NCI-H1092 treated with DMSO at 0.1 percent for 48 hours (cell line): ENCODE measurements at regions not wholly inside any gene's neighbourhood (a gene's known extent, or its start where the extent isn't known, plus 50 kb on each side); places are given as distances from the start of the nearest gene placed in this dataset.

ENCODE experiments used
- DNase-seq: peaks from one replicate; lab custom pipeline; 2025; lab: John Stamatoyannopoulos, UW

GRCh38 chr2:7931808-7932207 lies 750.0 kb upstream of the ID2 start:
- no peak for DNase-seq

- no peak for DNase-seq
Measured at GRCh38 chr2:7933672-7934071, 748.2 kb upstream of the ID2 start.

GRCh38 chr2:7934476-7934875 lies 747.4 kb upstream of the ID2 start:
- no peak for DNase-seq

GRCh38 chr2:7937082-7937481 lies 744.8 kb upstream of the ID2 start:
- DNase-seq, result no peak

GRCh38 chr2:7940723-7941122 lies 741.1 kb upstream of the ID2 start:
- DNase-seq, result no peak

- DNase-seq, result no peak
Measured at GRCh38 chr2:7943446-7943845, 738.4 kb upstream of the ID2 start.

GRCh38 chr2:7945026-7945425 lies 736.8 kb upstream of the ID2 start:
- no peak for DNase-seq

GRCh38 chr2:7950035-7950612 lies 731.7 kb upstream of the ID2 start:
- no peak for DNase-seq

- no peak for DNase-seq
Measured at GRCh38 chr2:7951001-7951400, 730.9 kb upstream of the ID2 start.

GRCh38 chr2:7951490-7951889 lies 730.4 kb upstream of the ID2 start:
- no peak for DNase-seq

GRCh38 chr2:7952046-7952745 lies 729.7 kb upstream of the ID2 start:
- no peak for DNase-seq

GRCh38 chr2:7953195-7953594 lies 728.7 kb upstream of the ID2 start:
- peak; percentile 18 for DNase-seq

GRCh38 chr2:7954234-7954633 lies 727.6 kb upstream of the ID2 start:
- DNase-seq, result no peak

GRCh38 chr2:7956126-7956689 lies 725.6 kb upstream of the ID2 start:
- no peak for DNase-seq

- no peak for DNase-seq
Measured at GRCh38 chr2:7961550-7961949, 720.3 kb upstream of the ID2 start.

- no peak for DNase-seq
Measured at GRCh38 chr2:7962161-7962560, 719.7 kb upstream of the ID2 start.

GRCh38 chr2:7963787-7964186 lies 718.1 kb upstream of the ID2 start:
- DNase-seq, result no peak

GRCh38 chr2:7966032-7966431 lies 715.8 kb upstream of the ID2 start:
- DNase-seq, result no peak

GRCh38 chr2:7967707-7968405 lies 714.0 kb upstream of the ID2 start:
- DNase-seq, result no peak

GRCh38 chr2:7969756-7970515 lies 711.9 kb upstream of the ID2 start:
- no peak for DNase-seq

- no peak for DNase-seq
Measured at GRCh38 chr2:7971248-7971647, 710.6 kb upstream of the ID2 start.

- no peak for DNase-seq
Measured at GRCh38 chr2:7971841-7972240, 710.0 kb upstream of the ID2 start.
